ENCODE measurements at regions not wholly inside any gene's neighbourhood (a gene's known extent, or its start where the extent isn't known, plus 50 kb on each side); places are given as distances from the start of the nearest gene placed in this dataset.

GRCh38 chr2:221961561-221961960 lies 337.2 kb downstream of the PAX3 start:
- no peaks in the 10 kb centered on the region for H3K27me3 ChIP-seq (ENCODE audit: control insufficient read depth, extremely low read depth, insufficient read depth, low read length)
- no peak overlapping the region for H3K4me3 ChIP-seq (ENCODE audit: control insufficient read depth in 2 of 3, extremely low read depth in 1 of 3, insufficient read depth in 2 of 3, low read depth in 1 of 3, low read length in 3 of 3)
- DNase-seq (ENCODE audit: low read depth, low spot score): no peak
- H3K36me3 ChIP-seq (ENCODE audit: control insufficient read depth in 2 of 2, extremely low read depth in 1 of 2, insufficient read depth in 2 of 2, low read length in 2 of 2): no peaks in the 10 kb centered on the region
- no peak overlapping the region for H2AFZ ChIP-seq (ENCODE audit: control insufficient read depth, low read length)
- no peak overlapping the region for H3K9ac ChIP-seq (ENCODE audit: control insufficient read depth, extremely low read depth, insufficient read depth, low read length)
- no peaks in the 10 kb centered on the region for H3K9me3 ChIP-seq (ENCODE audit: control insufficient read depth, low read depth, low read length)
- no peak overlapping the region for H3K4me2 ChIP-seq (ENCODE audit: control insufficient read depth, extremely low read depth, insufficient read depth, low read depth, low read length)
- H3K79me2 ChIP-seq (ENCODE audit: control insufficient read depth, insufficient read depth, low read length): no peaks in the 10 kb centered on the region
- no peaks in the 10 kb centered on the region for H4K20me1 ChIP-seq (ENCODE audit: control insufficient read depth, extremely low read depth, insufficient read depth, low read length)
- H3K27ac ChIP-seq (ENCODE audit: control insufficient read depth, insufficient read depth, low read length): no peak overlapping the region
- no peaks in the 10 kb centered on the region for H3K9me1 ChIP-seq (ENCODE audit: control insufficient read depth, extremely low read depth, insufficient read depth, low read length)
- no peak for TF ChIP-seq EZH2 (IDR thresholded peaks at IDR 0.05; ENCODE audit: low read length)
- TF ChIP-seq CTCF (optimal IDR thresholded peaks at IDR 0.05 in 1 of 3, IDR thresholded peaks at IDR 0.05 in 1 of 3, conservative IDR thresholded peaks at IDR 0.05 in 1 of 3; ENCODE audit: extremely low read depth in 1 of 3, insufficient read depth in 2 of 3, low read length in 3 of 3): no peak
- dilution Hi-C loops (cut with MboI; ENCODE audit: extremely low pct_ligation_motif_present, low sequenced_read_pairs): no loop called here
- H3K4me1 ChIP-seq (ENCODE audit: control insufficient read depth, extremely low read depth, insufficient read depth, low read length): no peaks in the 10 kb centered on the region
- FAIRE-seq: no peak

- Histone ChIP-seq H3K4me3 (ENCODE audit: control insufficient read depth in 2 of 3, extremely low read depth in 1 of 3, insufficient read depth in 2 of 3, low read depth in 1 of 3, low read length in 3 of 3) (no peak overlapping the region), H2AFZ (ENCODE audit: control insufficient read depth, low read length) (no peak overlapping the region), H3K9ac (ENCODE audit: control insufficient read depth, extremely low read depth, insufficient read depth, low read length) (no peak overlapping the region), H4K20me1 (ENCODE audit: control insufficient read depth, extremely low read depth, insufficient read depth, low read length) (no peaks in the 10 kb centered on the region), H3K79me2 (ENCODE audit: control insufficient read depth, insufficient read depth, low read length) (no peaks in the 10 kb centered on the region), H3K9me3 (ENCODE audit: control insufficient read depth, low read depth, low read length) (no peaks in the 10 kb centered on the region), H3K36me3 (ENCODE audit: control insufficient read depth in 2 of 2, extremely low read depth in 1 of 2, insufficient read depth in 2 of 2, low read length in 2 of 2) (no peaks in the 10 kb centered on the region), H3K4me1 (ENCODE audit: control insufficient read depth, extremely low read depth, insufficient read depth, low read length) (no peaks in the 10 kb centered on the region), H3K9me1 (ENCODE audit: control insufficient read depth, extremely low read depth, insufficient read depth, low read length) (no peaks in the 10 kb centered on the region), H3K27me3 (ENCODE audit: control insufficient read depth, extremely low read depth, insufficient read depth, low read length) (no peaks in the 10 kb centered on the region), H3K27ac (ENCODE audit: control insufficient read depth, insufficient read depth, low read length) (no peak overlapping the region), H3K4me2 (ENCODE audit: control insufficient read depth, extremely low read depth, insufficient read depth, low read depth, low read length) (no peak overlapping the region)
- dilution Hi-C loops (cut with MboI; ENCODE audit: extremely low pct_ligation_motif_present, low sequenced_read_pairs): no loop called here
- DNase-seq (ENCODE audit: low read depth, low spot score) (no peak), FAIRE-seq (no peak)
- no peak for TF ChIP-seq CTCF (optimal IDR thresholded peaks at IDR 0.05 in 1 of 3, IDR thresholded peaks at IDR 0.05 in 1 of 3, conservative IDR thresholded peaks at IDR 0.05 in 1 of 3; ENCODE audit: extremely low read depth in 1 of 3, insufficient read depth in 2 of 3, low read length in 3 of 3)
- no peak for TF ChIP-seq EZH2 (IDR thresholded peaks at IDR 0.05; ENCODE audit: low read length)
Measured at GRCh38 chr2:221958224-221958623, 340.6 kb downstream of the PAX3 start.

Measured in keratinocyte (primary cell).